ENCODE measurements at regions not wholly inside any gene's neighbourhood (a gene's known extent, or its start where the extent isn't known, plus 50 kb on each side); places are given as distances from the start of the nearest gene placed in this dataset.
"Not testable (repeated sequence)": the region's sequence is repeated elsewhere in the genome, so short reads cannot be mapped to it uniquely, and the experiment has no call there.

DNA sequence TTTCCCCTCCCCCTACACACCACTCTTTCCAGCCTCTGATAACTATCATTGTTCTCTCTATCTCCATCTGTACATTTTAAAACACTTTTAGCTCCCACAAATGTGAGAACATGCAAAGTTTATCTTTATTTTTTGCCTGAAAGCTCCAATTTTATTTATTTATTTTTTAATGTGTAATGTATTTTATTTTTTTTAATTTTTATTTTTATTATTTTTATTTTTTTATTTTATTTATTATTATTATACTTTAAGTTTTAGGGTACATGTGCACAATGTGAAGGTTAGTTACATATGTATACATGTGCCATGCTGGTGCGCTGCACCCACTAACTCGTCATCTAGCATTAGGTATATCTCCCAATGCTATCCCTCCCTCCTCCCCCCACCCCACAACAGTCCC is 340.3 kb upstream of the RIOK2 start:
- H3K27ac ChIP-seq (ENCODE audit: extremely low read depth, low read depth, low read length); H3K9me3 ChIP-seq (ENCODE audit: control insufficient read depth, insufficient read depth, low read depth, low read length); POLR2A ChIA-PET; H3K36me3 ChIP-seq (ENCODE audit: control insufficient read depth in 2 of 2, insufficient read depth in 1 of 2, low read length in 2 of 2); H3K4me1 ChIP-seq (ENCODE audit: control insufficient read depth, insufficient read depth, low read length); H3K4me3 ChIP-seq (ENCODE audit: low read depth, low read length): not testable (repeated sequence)
- CTCF ChIA-PET: interaction anchor here (2.0 kb wide), 1 partner anchor 11 kb away, joined by 9 read pairs; no protein-coding TSS in a partner anchor

DNA sequence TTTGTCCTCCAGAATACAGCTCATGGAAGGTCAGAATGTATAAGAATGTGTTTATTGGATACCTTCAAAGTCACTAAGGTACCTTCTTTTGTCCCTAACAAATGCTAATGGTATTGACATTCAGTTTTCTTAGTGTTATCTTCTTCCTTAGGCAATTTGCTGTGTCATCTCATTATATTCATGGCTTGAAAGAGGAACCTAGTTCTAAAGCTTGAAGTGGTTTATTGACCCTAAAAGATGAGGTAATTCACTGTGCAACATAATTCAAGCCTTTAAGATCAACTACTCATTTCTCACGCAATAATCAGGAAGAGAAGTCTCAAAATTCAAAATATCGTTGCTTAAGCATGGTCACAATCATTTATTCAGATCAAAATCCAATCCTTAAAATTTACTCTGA is 342.7 kb upstream of the RIOK2 start:
- ChIA-PET CTCF (interaction anchor here (0.7 to 1.0 kb wide), 3 partner anchors 8 to 295 kb away, joined by 3 read pairs; no protein-coding TSS in a partner anchor), POLR2A (no interaction called here)
- Histone ChIP-seq H3K4me3 (ENCODE audit: low read depth, low read length) (no peak overlapping the region), H3K36me3 (ENCODE audit: control insufficient read depth in 2 of 2, insufficient read depth in 1 of 2, low read length in 2 of 2) (no peaks in the 10 kb centered on the region), H3K9me3 (ENCODE audit: control insufficient read depth, insufficient read depth, low read depth, low read length) (no peaks in the 10 kb centered on the region), H3K4me1 (ENCODE audit: control insufficient read depth, insufficient read depth, low read length) (no peaks in the 10 kb centered on the region), H3K27ac (ENCODE audit: extremely low read depth, low read depth, low read length) (no peak overlapping the region)
- TF ChIP-seq ZNF174 (tag by site-specific recombination; IDR thresholded peaks at IDR 0.05) (no peak), ZNF24 (tag by site-specific recombination; IDR thresholded peaks at IDR 0.05) (no peak), KLF8 (tag by site-specific recombination; IDR thresholded peaks at IDR 0.05) (no peak)

DNA sequence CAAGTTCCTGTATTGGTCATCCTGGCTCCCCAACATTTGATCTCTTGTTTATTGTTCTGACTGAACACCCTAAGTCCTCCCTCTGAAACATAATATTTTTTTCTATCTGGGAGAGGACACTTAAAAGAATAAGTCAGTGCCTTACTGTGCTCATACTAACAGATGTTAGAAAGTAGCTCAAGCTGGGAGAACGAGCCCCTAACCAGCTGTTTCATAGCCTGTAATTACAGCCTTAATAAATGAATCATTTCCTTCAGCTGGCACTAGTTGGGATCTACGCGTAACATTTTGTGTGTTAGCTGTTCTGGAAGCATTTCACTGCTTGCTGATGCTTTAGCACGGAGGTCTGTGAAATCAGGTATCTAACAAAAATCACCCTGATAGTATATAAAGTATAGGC is 345.9 kb upstream of the RIOK2 start:
- H3K36me3 ChIP-seq (ENCODE audit: control insufficient read depth in 2 of 2, insufficient read depth in 1 of 2, low read length in 2 of 2): no peaks in the 10 kb centered on the region
- H3K4me3 ChIP-seq (ENCODE audit: low read depth, low read length): no peak overlapping the region
- no peaks in the 10 kb centered on the region for H3K4me1 ChIP-seq (ENCODE audit: control insufficient read depth, insufficient read depth, low read length)
- H3K9me3 ChIP-seq (ENCODE audit: control insufficient read depth, insufficient read depth, low read depth, low read length): no peaks in the 10 kb centered on the region
- CTCF ChIA-PET: no interaction called here
- H3K27ac ChIP-seq (ENCODE audit: extremely low read depth, low read depth, low read length): no peak overlapping the region
- no peak for TF ChIP-seq ZNF394 (tag by site-specific recombination; IDR thresholded peaks at IDR 0.05; ENCODE audit: borderline replicate concordance)
- no peak for TF ChIP-seq KLF9 (tag by site-specific recombination; IDR thresholded peaks at IDR 0.05; ENCODE audit: low read depth)
- no peak for TF ChIP-seq ZNF433 (tag by site-specific recombination; IDR thresholded peaks at IDR 0.05; ENCODE audit: low read depth)
- TF ChIP-seq REPIN1 (tag by site-specific recombination; IDR thresholded peaks at IDR 0.05; ENCODE audit: low read depth): no peak
- TF ChIP-seq, protein P1, sequence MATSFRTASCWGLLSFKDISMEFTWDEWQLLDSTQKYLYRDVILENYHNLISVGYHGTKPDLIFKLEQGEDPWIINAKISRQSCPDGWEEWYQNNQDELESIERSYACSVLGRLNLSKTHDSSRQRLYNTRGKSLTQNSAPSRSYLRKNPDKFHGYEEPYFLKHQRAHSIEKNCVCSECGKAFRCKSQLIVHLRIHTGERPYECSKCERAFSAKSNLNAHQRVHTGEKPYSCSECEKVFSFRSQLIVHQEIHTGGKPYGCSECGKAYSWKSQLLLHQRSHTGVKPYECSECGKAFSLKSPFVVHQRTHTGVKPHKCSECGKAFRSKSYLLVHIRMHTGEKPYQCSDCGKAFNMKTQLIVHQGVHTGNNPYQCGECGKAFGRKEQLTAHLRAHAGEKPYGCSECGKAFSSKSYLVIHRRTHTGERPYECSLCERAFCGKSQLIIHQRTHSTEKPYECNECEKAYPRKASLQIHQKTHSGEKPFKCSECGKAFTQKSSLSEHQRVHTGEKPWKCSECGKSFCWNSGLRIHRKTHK (tag by site-specific recombination; IDR thresholded peaks at IDR 0.05): no peak
- TF ChIP-seq ZNF274 (IDR thresholded peaks at IDR 0.05; ENCODE audit: low read length): no peak
- no peak for TF ChIP-seq ZNF274 (tag by site-specific recombination; IDR thresholded peaks at IDR 0.05; ENCODE audit: borderline replicate concordance)
- TF ChIP-seq ZNF837 (tag by site-specific recombination; IDR thresholded peaks at IDR 0.05): no peak
- no peak for TF ChIP-seq ZNF777 (tag by site-specific recombination; IDR thresholded peaks at IDR 0.05; ENCODE audit: borderline replicate concordance)
- TF ChIP-seq ZNF404 (tag by site-specific recombination; IDR thresholded peaks at IDR 0.05): no peak
- no peak for TF ChIP-seq ZNF596 (tag by site-specific recombination; IDR thresholded peaks at IDR 0.05)
- POLR2A ChIA-PET: no interaction called here

DNA sequence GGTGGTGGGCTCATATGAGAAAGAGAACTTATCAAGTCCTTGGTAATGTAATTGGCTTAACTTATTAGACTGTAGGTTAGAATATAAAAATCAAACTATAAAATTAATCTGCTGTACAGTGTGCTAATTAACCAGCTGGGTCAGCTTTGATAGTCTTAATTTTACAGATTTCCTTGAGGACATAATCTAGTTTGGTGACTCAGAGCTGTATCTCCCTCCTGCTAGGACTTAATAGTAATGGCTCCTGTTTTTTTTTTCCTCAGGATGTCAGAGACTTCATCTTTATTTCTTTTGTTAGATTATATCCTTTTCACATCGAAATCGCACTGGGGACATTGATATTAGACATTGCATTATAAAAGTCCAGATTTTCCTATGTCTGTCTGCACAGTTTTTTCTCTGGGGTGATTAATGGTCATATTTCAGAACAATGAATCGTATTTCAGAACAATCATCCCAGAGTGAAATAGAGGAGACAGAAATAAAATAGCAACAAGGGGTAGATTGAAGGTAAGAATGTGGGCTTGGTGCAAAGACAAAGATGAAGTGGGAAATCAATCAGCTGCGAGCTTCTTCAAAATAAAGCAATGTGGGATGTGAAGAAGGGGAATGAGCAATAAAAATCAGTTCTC is 346.4 kb upstream of the RIOK2 start:
- POLR2A ChIA-PET: no interaction called here
- Histone ChIP-seq H3K36me3 (ENCODE audit: control insufficient read depth in 2 of 2, insufficient read depth in 1 of 2, low read length in 2 of 2) (no peaks in the 10 kb centered on the region), H3K4me3 (ENCODE audit: low read depth, low read length) (no peak overlapping the region), H3K4me1 (ENCODE audit: control insufficient read depth, insufficient read depth, low read length) (no peaks in the 10 kb centered on the region), H3K9me3 (ENCODE audit: control insufficient read depth, insufficient read depth, low read depth, low read length) (no peaks in the 10 kb centered on the region), H3K27ac (ENCODE audit: extremely low read depth, low read depth, low read length) (no peak overlapping the region)
- CTCF ChIA-PET: no interaction called here
- no peak for TF ChIP-seq GLI2 (tag by site-specific recombination; IDR thresholded peaks at IDR 0.05; ENCODE audit: borderline replicate concordance, low read depth)
- TF ChIP-seq HOXD13 (CRISPR knock-in tag; IDR thresholded peaks at IDR 0.05; ENCODE audit: borderline replicate concordance): no peak
- TF ChIP-seq ZNF19 (tag by site-specific recombination; IDR thresholded peaks at IDR 0.05; ENCODE audit: low read depth): no peak
- no peak for TF ChIP-seq ZEB2 (tag by site-specific recombination; IDR thresholded peaks at IDR 0.05)
- TF ChIP-seq, protein P2, sequence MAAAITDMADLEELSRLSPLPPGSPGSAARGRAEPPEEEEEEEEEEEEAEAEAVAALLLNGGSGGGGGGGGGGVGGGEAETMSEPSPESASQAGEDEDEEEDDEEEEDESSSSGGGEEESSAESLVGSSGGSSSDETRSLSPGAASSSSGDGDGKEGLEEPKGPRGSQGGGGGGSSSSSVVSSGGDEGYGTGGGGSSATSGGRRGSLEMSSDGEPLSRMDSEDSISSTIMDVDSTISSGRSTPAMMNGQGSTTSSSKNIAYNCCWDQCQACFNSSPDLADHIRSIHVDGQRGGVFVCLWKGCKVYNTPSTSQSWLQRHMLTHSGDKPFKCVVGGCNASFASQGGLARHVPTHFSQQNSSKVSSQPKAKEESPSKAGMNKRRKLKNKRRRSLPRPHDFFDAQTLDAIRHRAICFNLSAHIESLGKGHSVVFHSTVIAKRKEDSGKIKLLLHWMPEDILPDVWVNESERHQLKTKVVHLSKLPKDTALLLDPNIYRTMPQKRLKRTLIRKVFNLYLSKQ (tag by site-specific recombination; IDR thresholded peaks at IDR 0.05; ENCODE audit: borderline replicate concordance): no peak
- TF ChIP-seq ZNF391 (tag by site-specific recombination; IDR thresholded peaks at IDR 0.05; ENCODE audit: borderline replicate concordance, low read depth): no peak
- TF ChIP-seq, protein P3, sequence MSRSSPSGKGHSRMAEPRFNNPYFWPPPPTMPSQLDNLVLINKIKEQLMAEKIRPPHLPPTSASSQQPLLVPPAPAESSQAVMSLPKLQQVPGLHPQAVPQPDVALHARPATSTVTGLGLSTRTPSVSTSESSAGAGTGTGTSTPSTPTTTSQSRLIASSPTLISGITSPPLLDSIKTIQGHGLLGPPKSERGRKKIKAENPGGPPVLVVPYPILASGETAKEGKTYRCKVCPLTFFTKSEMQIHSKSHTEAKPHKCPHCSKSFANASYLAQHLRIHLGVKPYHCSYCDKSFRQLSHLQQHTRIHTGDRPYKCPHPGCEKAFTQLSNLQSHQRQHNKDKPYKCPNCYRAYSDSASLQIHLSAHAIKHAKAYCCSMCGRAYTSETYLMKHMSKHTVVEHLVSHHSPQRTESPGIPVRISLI (tag by site-specific recombination; IDR thresholded peaks at IDR 0.05): no peak
- TF ChIP-seq, protein P4, sequence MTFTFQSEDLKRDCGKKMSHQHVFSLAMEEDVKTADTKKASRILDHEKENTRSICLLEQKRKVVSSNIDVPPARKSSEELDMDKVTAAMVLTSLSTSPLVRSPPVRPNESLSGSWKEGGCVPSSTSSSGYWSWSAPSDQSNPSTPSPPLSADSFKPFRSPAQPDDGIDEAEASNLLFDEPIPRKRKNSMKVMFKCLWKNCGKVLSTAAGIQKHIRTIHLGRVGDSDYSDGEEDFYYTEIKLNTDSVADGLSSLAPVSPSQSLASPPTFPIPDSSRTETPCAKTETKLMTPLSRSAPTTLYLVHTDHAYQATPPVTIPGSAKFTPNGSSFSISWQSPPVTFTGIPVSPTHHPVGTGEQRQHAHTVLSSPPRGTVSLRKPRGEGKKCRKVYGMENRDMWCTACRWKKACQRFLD (tag by site-specific recombination; IDR thresholded peaks at IDR 0.05): no peak
- no peak for TF ChIP-seq ZBTB20 (tag by site-specific recombination; IDR thresholded peaks at IDR 0.05)
- TF ChIP-seq ZBTB17 (tag by site-specific recombination; IDR thresholded peaks at IDR 0.05): no peak
- no peak for TF ChIP-seq BCL11A (tag by site-specific recombination; IDR thresholded peaks at IDR 0.05; ENCODE audit: low read depth)
